K562 (cell line): ENCODE measurements at regions not wholly inside any gene's neighbourhood (a gene's known extent, or its start where the extent isn't known, plus 50 kb on each side); places are given as distances from the start of the nearest gene placed in this dataset.
"Not testable (repeated sequence)": the region's sequence is repeated elsewhere in the genome, so short reads cannot be mapped to it uniquely, and the experiment has no call there.

Source experiments
- ATAC-seq: fragments of 200-7000 bp; cut with Tn5 transposase; 3 replicates; pipeline ENCODE4 v1.9.1; 2020; ENCODE audit warnings: moderate library complexity
- BruUV-seq: library from RNA; stranded (reverse); fragments of 400-500 nt; replicated peaks from 2 replicates; lab custom pipeline; 2021; lab: Mats Ljungman, UMichigan
- CTCF ChIA-PET: fragments of 300-600 bp; formaldehyde crosslinking; extraction: SDS; loops from one replicate; lab custom pipeline; 2021; ENCODE audit warnings: low intra/inter-chr PET ratio; lab: Yijun Ruan, JAX
- POLR2A ChIA-PET: fragments of 300-600, 350-650 bp; sonication (Branson Sonifier 250); formaldehyde crosslinking; extraction: SDS; loops from one replicate; lab custom pipeline; 2021; ENCODE audit warnings: antibody characterized with exemption, inconsistent platforms; lab: Yijun Ruan, JAX
- DNase-seq, 4 experiments: peaks; one replicate each; pipeline versions ENCODE4 v3.0.0 to v3.0.0-alpha.2; 2011 to 2018; ENCODE audit warnings: low spot score in 3 of 4, mixed read lengths in 3 of 4; ENCODE audit errors: extremely low read depth in 1 of 4
- FAIRE-seq: peaks from 2 replicates; lab custom pipeline; 2011; peaks lifted over from hg19 to GRCh38; lab: Jason Lieb, UNC
- H2AFZ ChIP-seq: 2 replicates; pipeline ENCODE4 v1.6.0; 2011; ENCODE audit warnings: low read depth, low read length, control low read depth, inconsistent platforms
- H3K27ac ChIP-seq: fragments of 200-600 bp; 3 replicates; pipeline ENCODE4 v1.8.0; 2011; ENCODE audit warnings: low read depth, mild to moderate bottlenecking, control low read depth, inconsistent platforms, low read length, moderate library complexity, mixed read lengths; ENCODE audit errors: extremely low read depth
- H3K27me3 ChIP-seq, 2 experiments: fragments of 300-600 bp in 1 of 2; 2 replicates in 1 of 2; 3 replicates in 1 of 2; pipeline versions ENCODE4 v1.6.0 to v1.8.0; 2011; ENCODE audit warnings: inconsistent platforms in 2 of 2, low read length in 2 of 2, mild to moderate bottlenecking in 1 of 2, mixed read lengths in 1 of 2, moderate library complexity in 1 of 2; ENCODE audit not compliant: control insufficient read depth in 2 of 2, insufficient read depth in 2 of 2
- H3K36me3 ChIP-seq: fragments of 300-600 bp; 3 replicates; pipeline ENCODE4 v1.8.0; 2011; ENCODE audit warnings: mild to moderate bottlenecking, low read length, inconsistent platforms; ENCODE audit not compliant: control insufficient read depth, insufficient read depth
- H3K4me1 ChIP-seq, 2 experiments: fragments of 200-600 bp in 1 of 2; replicated peaks in 1 of 2; 2 replicates in 1 of 2; 3 replicates in 1 of 2; pipeline versions ENCODE4 v1.5.1 to v1.8.0; 2011; ENCODE audit warnings: inconsistent platforms in 2 of 2, low read length in 2 of 2, mild to moderate bottlenecking in 1 of 2, mixed read lengths in 1 of 2, moderate library complexity in 1 of 2; ENCODE audit not compliant: control insufficient read depth in 2 of 2, insufficient read depth in 2 of 2
- H3K4me2 ChIP-seq: 2 replicates; pipeline ENCODE4 v1.6.1; 2011; ENCODE audit warnings: low read length, control low read depth, inconsistent platforms, mixed read lengths; ENCODE audit not compliant: insufficient read depth
- H3K4me3 ChIP-seq: fragments of 200-600 bp; sonication (generic), shearing (Covaris generic); 2 replicates; pipeline ENCODE4 v1.5.1; 2016; ENCODE audit warnings: control low read depth, inconsistent platforms
- H3K79me2 ChIP-seq: fragments of 200-600 bp; 3 replicates; pipeline ENCODE4 v1.8.0; 2011; ENCODE audit warnings: low read length, inconsistent platforms; ENCODE audit not compliant: control insufficient read depth, insufficient read depth
- H3K9ac ChIP-seq, 2 experiments: 2 replicates each; pipeline versions ENCODE4 v1.6.0 to v1.6.1; 2011; ENCODE audit warnings: low read depth in 2 of 2, low read length in 2 of 2, control low read depth in 1 of 2, inconsistent platforms in 1 of 2, mild to moderate bottlenecking in 1 of 2, mixed read lengths in 1 of 2; ENCODE audit not compliant: insufficient read depth in 1 of 2
- H3K9me1 ChIP-seq: one replicate; pipeline ENCODE4 v1.6.0; 2011; ENCODE audit warnings: inconsistent platforms, mild to moderate bottlenecking, low read length, moderate library complexity; ENCODE audit not compliant: control insufficient read depth, insufficient read depth
- H3K9me3 ChIP-seq: replicated peaks from 2 replicates; pipeline ENCODE4 v1.5.1; 2011; ENCODE audit warnings: low read depth, low read length, inconsistent platforms; ENCODE audit not compliant: control insufficient read depth, insufficient read depth
- H4K20me1 ChIP-seq: replicated peaks from 2 replicates; pipeline ENCODE4 v1.6.1; 2011; ENCODE audit warnings: low read length, inconsistent platforms, mixed read lengths; ENCODE audit not compliant: control insufficient read depth, insufficient read depth
- CTCF ChIP-seq, 3 experiments: IDR thresholded peaks in 2 of 3; conservative IDR thresholded peaks in 1 of 3; 2 replicates each; pipeline ENCODE4 v1.5.1; 2011 to 2012; ENCODE audit warnings: low read length in 3 of 3, mild to moderate bottlenecking in 3 of 3, control low read depth in 2 of 3, improper control_type of control experiment in 1 of 3, inconsistent platforms in 1 of 3, low read depth in 1 of 3, mixed read lengths in 1 of 3, moderate library complexity in 1 of 3; ENCODE audit not compliant: insufficient read depth in 2 of 3
- DEAF1 ChIP-seq: fragments of 450-650 bp; formaldehyde crosslinking; IDR thresholded peaks from 2 replicates; pipeline ENCODE4 v1.4.0; 2020; ENCODE audit warnings: mild to moderate bottlenecking, moderate library complexity
- PHF21A ChIP-seq: fragments of 450-650 bp; IDR thresholded peaks from 2 replicates; pipeline ENCODE4 v1.6.1; 2017; ENCODE audit warnings: low read depth, borderline replicate concordance
- RAD21 ChIP-seq, 2 experiments: fragments of 250-450 bp in 1 of 2; fragments of 450-650 bp in 1 of 2; sonication (Bioruptor Pico) in 1 of 2; formaldehyde crosslinking in 1 of 2; IDR thresholded peaks in 1 of 2; conservative IDR thresholded peaks in 1 of 2; 2 replicates each; pipeline versions ENCODE4 v1.4.0 to v1.8.0; 2020 to 2022; ENCODE audit warnings: mild to moderate bottlenecking in 2 of 2, moderate library complexity in 1 of 2
- REST ChIP-seq, 2 experiments: fragments of 450-650 bp; formaldehyde crosslinking in 1 of 2; IDR thresholded peaks; 2 replicates each; pipeline versions ENCODE4 v1.4.0 to v1.6.1; 2014 to 2020; ENCODE audit warnings: mild to moderate bottlenecking in 2 of 2, borderline replicate concordance in 1 of 2, low read depth in 1 of 2
- SMC3 ChIP-seq: conservative IDR thresholded peaks from 2 replicates; pipeline ENCODE4 v1.6.1; 2011; ENCODE audit warnings: low read depth, low read length, improper control_type of control experiment; ENCODE audit not compliant: insufficient read depth
- WGBS: fragments of 100-300 bp; shearing (Covaris generic); methylation state at CpG from one replicate; pipeline ENCODE4 v1.1.6; 2016; ENCODE audit warnings: low coverage, mixed read lengths; ENCODE audit not compliant: insufficient coverage; ENCODE audit errors: missing lambda C conversion rate; 5-methylcytosine and 5-hydroxymethylcytosine counted together
- in situ Hi-C: fragments of 300-500 bp; cut with MboI; formaldehyde crosslinking; loops from 4 replicates; pipeline ENCODE4 v1.15.0; 2018; ENCODE audit warnings: inconsistent platforms, mixed read lengths
- intact Hi-C: fragments of 100-400 bp; cut with micrococcal nuclease; formaldehyde crosslinking; loops from 2 replicates; pipeline ENCODE4 v1.14.2; 2022

GRCh38 chr20:30348932-30349331 lies 908.5 kb upstream of the DEFB115 start:
- BruUV-seq; H3K79me2 ChIP-seq; H4K20me1 ChIP-seq; H3K36me3 ChIP-seq; H3K4me1 ChIP-seq; H2AFZ ChIP-seq; H3K9ac ChIP-seq; H3K4me2 ChIP-seq; POLR2A ChIA-PET; ATAC-seq; H3K9me1 ChIP-seq; H3K9me3 ChIP-seq; FAIRE-seq; H3K27me3 ChIP-seq; H3K4me3 ChIP-seq; H3K27ac ChIP-seq; TF ChIP-seq REST (CRISPR knock-in tag; IDR thresholded peaks at IDR 0.05; ENCODE audit: low read depth): not testable (repeated sequence)
- 7% methylated on average over 6 of the region's 6 CpGs for WGBS
- in situ Hi-C loops (loop anchor here (10.0 to 25.0 kb wide), 2 partner anchors 584 to 1037 kb away; no protein-coding TSS in a partner anchor), intact Hi-C loops (loop anchor here (2.0 kb wide), 2 partner anchors 60 to 584 kb away; no protein-coding TSS in a partner anchor)
- DNase-seq: peak in 1 of 4 experiments; percentile 36
- TF ChIP-seq DEAF1 (CRISPR knock-in tag): peak; percentile 26; the same call in 1 of the 2 replicates
- peak; percentile 34; the same call in 1 of the 2 replicates for TF ChIP-seq PHF21A
- peak; percentile 32; the same call in 1 of the 2 replicates for TF ChIP-seq SMC3
- TF ChIP-seq REST (IDR thresholded peaks at IDR 0.05; ENCODE audit: borderline replicate concordance): peak; percentile 67; the same call in 1 of the 2 replicates
- peak; percentile 77 to 82 for TF ChIP-seq RAD21 (CRISPR knock-in tag; conservative IDR thresholded peaks at IDR 0.05 in 1 of 2, IDR thresholded peaks at IDR 0.05 in 1 of 2)
- TF ChIP-seq CTCF (IDR thresholded peaks at IDR 0.05 in 2 of 3, conservative IDR thresholded peaks at IDR 0.05 in 1 of 3; ENCODE audit: insufficient read depth in 2 of 3, low read depth in 1 of 3, low read length in 3 of 3): peak in 2 of 3 experiments; percentile 31 to 40; a peak in 3 of 6 replicates
- CTCF ChIA-PET: interaction anchor here (0.8 kb wide), 1 partner anchor 584 kb away, joined by 3 read pairs; no protein-coding TSS in a partner anchor
